SK-N-SH (cell line): ENCODE measurements at regions not wholly inside any gene's neighbourhood (a gene's known extent, or its start where the extent isn't known, plus 50 kb on each side); places are given as distances from the start of the nearest gene placed in this dataset.
"Not testable (repeated sequence)": the region's sequence is repeated elsewhere in the genome, so short reads cannot be mapped to it uniquely, and the experiment has no call there.

Source experiments
- CTCF ChIA-PET: fragments of 300-600, 350-600 bp; formaldehyde crosslinking; extraction: SDS; loops from one replicate; lab custom pipeline; 2021; lab: Yijun Ruan, JAX
- POLR2A ChIA-PET: fragments of 350-600 bp; sonication (Branson Sonifier 250); formaldehyde crosslinking; extraction: SDS; loops from one replicate; lab custom pipeline; 2020; ENCODE audit warnings: antibody characterized with exemption, inconsistent platforms; lab: Yijun Ruan, JAX
- DNase-seq: peaks from one replicate; pipeline ENCODE4 v3.0.0; 2012
- H2AFZ ChIP-seq: fragments of 200-600 bp; sonication (generic); 2 replicates; pipeline ENCODE4 v1.8.1; 2016; ENCODE audit warnings: antibody characterized with exemption, mild to moderate bottlenecking, low read depth
- H3F3A ChIP-seq: fragments of 200-600 bp; sonication (generic); replicated peaks from 2 replicates; pipeline ENCODE3; 2016; ENCODE audit warnings: antibody characterized with exemption, mild to moderate bottlenecking; ENCODE audit not compliant: insufficient read depth
- H3K27ac ChIP-seq, 2 experiments: fragments of 200-500 bp in 1 of 2; fragments of 200-600 bp in 1 of 2; sonication (Bioruptor generic) in 1 of 2; sonication (generic), shearing (Covaris generic) in 1 of 2; 2 replicates each; pipeline versions ENCODE4 v1.5.1 to v1.6.1; 2014 to 2016; ENCODE audit warnings: low read depth in 2 of 2, inconsistent platforms in 1 of 2, low read length in 1 of 2, mild to moderate bottlenecking in 1 of 2, mixed read lengths in 1 of 2
- H3K27me3 ChIP-seq: fragments of 200-600 bp; sonication (generic), shearing (Covaris generic); 2 replicates; pipeline ENCODE4 v1.6.1; 2016; ENCODE audit warnings: mixed run types; ENCODE audit not compliant: insufficient read depth
- H3K36me3 ChIP-seq, 2 experiments: fragments of 200-500 bp in 1 of 2; fragments of 200-600 bp in 1 of 2; sonication (Bioruptor generic) in 1 of 2; sonication (generic) in 1 of 2; replicated peaks in 1 of 2; 2 replicates each; pipeline versions ENCODE3 to v1.5.1; 2014 to 2016; ENCODE audit warnings: low read length in 1 of 2, mild to moderate bottlenecking in 1 of 2; ENCODE audit not compliant: insufficient read depth in 2 of 2, control insufficient read depth in 1 of 2
- H3K4me1 ChIP-seq, 2 experiments: fragments of 200-500 bp in 1 of 2; fragments of 200-600 bp in 1 of 2; sonication (Bioruptor generic) in 1 of 2; sonication (generic), shearing (Covaris generic) in 1 of 2; 2 replicates each; pipeline versions ENCODE4 v1.5.1 to v1.6.1; 2014 to 2016; ENCODE audit warnings: low read depth in 1 of 2, low read length in 1 of 2, mixed run types in 1 of 2; ENCODE audit not compliant: insufficient read depth in 2 of 2, control insufficient read depth in 1 of 2
- H3K4me2 ChIP-seq: fragments of 200-600 bp; sonication (generic), shearing (Covaris generic); 2 replicates; pipeline ENCODE4 v1.6.1; 2017; ENCODE audit warnings: mixed run types
- H3K4me3 ChIP-seq, 2 experiments: fragments of 200-500 bp in 1 of 2; fragments of 200-600 bp in 1 of 2; sonication (Bioruptor generic) in 1 of 2; sonication (generic), shearing (Covaris generic) in 1 of 2; 2 replicates each; pipeline versions ENCODE4 v1.5.1 to v1.8.1; 2014 to 2016; ENCODE audit warnings: low read depth in 2 of 2, inconsistent platforms in 1 of 2, low read length in 1 of 2, mild to moderate bottlenecking in 1 of 2, mixed read lengths in 1 of 2, moderate library complexity in 1 of 2
- H3K79me2 ChIP-seq: fragments of 200-600 bp; sonication (generic); 2 replicates; pipeline ENCODE4 v1.8.1; 2017; ENCODE audit warnings: mild to moderate bottlenecking; ENCODE audit not compliant: insufficient read depth
- H3K9ac ChIP-seq: fragments of 200-600 bp; sonication (generic); 2 replicates; pipeline ENCODE4 v1.6.1; 2017; ENCODE audit warnings: mixed run types
- H3K9me2 ChIP-seq: fragments of 200-600 bp; sonication (generic); 2 replicates; pipeline ENCODE4 v1.6.1; 2017; ENCODE audit warnings: mixed run types
- H3K9me3 ChIP-seq: fragments of 200-600 bp; sonication (generic); 2 replicates; pipeline ENCODE4 v1.6.1; 2017; ENCODE audit warnings: mixed run types, mild to moderate bottlenecking, moderate library complexity
- H4K20me1 ChIP-seq: fragments of 200-600 bp; sonication (generic); 2 replicates; pipeline ENCODE4 v1.6.1; 2017; ENCODE audit warnings: mild to moderate bottlenecking, mixed run types; ENCODE audit not compliant: insufficient read depth
- CHD2 ChIP-seq: fragments of 150-350 bp; IDR thresholded peaks from 2 replicates; pipeline ENCODE4 v1.6.1; 2018; ENCODE audit warnings: low read length; ENCODE audit not compliant: partially characterized antibody
- CTCF ChIP-seq: fragments of 200-600 bp; sonication (generic); IDR thresholded peaks from 2 replicates; pipeline ENCODE4 v1.6.1; 2017; ENCODE audit warnings: antibody characterized with exemption, mild to moderate bottlenecking, moderate library complexity
- EZH2phosphoT487 ChIP-seq: fragments of 200-600 bp; sonication (generic); IDR thresholded peaks from 2 replicates; pipeline ENCODE4 v1.6.1; 2017; ENCODE audit warnings: low read depth, mixed run types, mild to moderate bottlenecking, antibody characterized with exemption, moderate library complexity, borderline replicate concordance
- FOXJ3 ChIP-seq: sonication (generic); formaldehyde crosslinking; IDR thresholded peaks from 2 replicates; pipeline ENCODE4 v1.5.1; 2020; ENCODE audit warnings: mild to moderate bottlenecking, missing genetic modification reagents
- GABPA ChIP-seq: IDR thresholded peaks from 2 replicates; pipeline ENCODE4 v1.4.0; 2012; ENCODE audit warnings: low read depth, mild to moderate bottlenecking
- JUND ChIP-seq: IDR thresholded peaks from 2 replicates; pipeline ENCODE4 v1.4.0; 2012
- MAX ChIP-seq: IDR thresholded peaks from 2 replicates; pipeline ENCODE4 v1.4.0; 2012; ENCODE audit warnings: low read depth
- MXI1 ChIP-seq: IDR thresholded peaks from 2 replicates; pipeline ENCODE4 v1.6.1; 2012; ENCODE audit warnings: mild to moderate bottlenecking, low read depth, low read length, improper control_type of control experiment
- NFIC ChIP-seq: IDR thresholded peaks from 2 replicates; pipeline ENCODE4 v1.4.0; 2012; ENCODE audit warnings: borderline replicate concordance
- NRF1 ChIP-seq: IDR thresholded peaks from 2 replicates; pipeline ENCODE4 v1.6.1; 2012; ENCODE audit warnings: low read depth, mild to moderate bottlenecking, low read length
- RAD21 ChIP-seq: IDR thresholded peaks from 2 replicates; pipeline ENCODE4 v1.6.1; 2012; ENCODE audit warnings: mild to moderate bottlenecking, low read length
- RCOR1 ChIP-seq: fragments of 150-350 bp; IDR thresholded peaks from 2 replicates; pipeline ENCODE4 v1.6.1; 2017; ENCODE audit warnings: antibody characterized with exemption, low read length
- RFX5 ChIP-seq: IDR thresholded peaks from 2 replicates; pipeline ENCODE4 v1.6.1; 2012; ENCODE audit warnings: mild to moderate bottlenecking, improper control_type of control experiment, low read length
- SMC3 ChIP-seq: IDR thresholded peaks from 2 replicates; pipeline ENCODE4 v1.6.1; 2012; ENCODE audit warnings: low read depth, low read length, improper control_type of control experiment
- TAF1 ChIP-seq: IDR thresholded peaks from 2 replicates; pipeline ENCODE4 v1.6.1; 2012; ENCODE audit warnings: low read depth, mild to moderate bottlenecking, low read length, moderate library complexity, borderline replicate concordance
- TEAD4 ChIP-seq: IDR thresholded peaks from 2 replicates; pipeline ENCODE4 v1.4.0; 2012; ENCODE audit warnings: mild to moderate bottlenecking, borderline replicate concordance; ENCODE audit not compliant: insufficient read depth
- USF2 ChIP-seq: fragments of 150-350 bp; IDR thresholded peaks from 2 replicates; pipeline ENCODE4 v1.6.1; 2017; ENCODE audit warnings: antibody characterized with exemption, low read length, low read depth, borderline replicate concordance
- WGBS: methylation state at CpG from one replicate; pipeline ENCODE4 v1.1.6; 2017; ENCODE audit warnings: low lambda C conversion rate; 5-methylcytosine and 5-hydroxymethylcytosine counted together

- Histone ChIP-seq H3K4me2 (no peak overlapping the region), H3K36me3 (no peaks in the 10 kb centered on the region), H2AFZ (no peak overlapping the region), H3K9me3 (no peaks in the 10 kb centered on the region), H3K9ac (no peak overlapping the region), H3K4me1 (no peaks in the 10 kb centered on the region), H3K4me3 (no peak overlapping the region), H3K27me3 (no peaks in the 10 kb centered on the region), H4K20me1 (no peaks in the 10 kb centered on the region), H3K27ac (no peak overlapping the region), H3F3A (no peaks in the 10 kb centered on the region)
- CTCF ChIA-PET, result no interaction called here
- POLR2A ChIA-PET, result no interaction called here
- DNase-seq, result no peak
- no peak for TF ChIP-seq RCOR1
- no peak for TF ChIP-seq TEAD4
- TF ChIP-seq JUND, result no peak
- no peak for TF ChIP-seq RAD21
- TF ChIP-seq MAX, result no peak
- TF ChIP-seq NRF1, result no peak
- TF ChIP-seq FOXJ3 (CRISPR knock-in tag), result no peak
- TF ChIP-seq MXI1, result no peak
- TF ChIP-seq EZH2phosphoT487, result no peak
- TF ChIP-seq CHD2, result no peak
- no peak for TF ChIP-seq GABPA
- no peak for TF ChIP-seq USF2
- no peak for TF ChIP-seq RFX5
- TF ChIP-seq TAF1, result no peak
- TF ChIP-seq SMC3, result no peak
- TF ChIP-seq CTCF, result no peak
- no peak for TF ChIP-seq NFIC
- TF ChIP-seq, all 33 proteins: peak for 0
- Histone ChIP-seq H3K9me2 (no peaks in the 10 kb centered on the region), H3K79me2 (no peaks in the 10 kb centered on the region)
- 2% methylated on average over 3 of the region's 3 CpGs for WGBS
Observed at GRCh38 chr21:18000981-18001686, 182.0 kb upstream of the C21orf91 start.

GRCh38 chr21:17998599-17998998 is 179.4 kb upstream of the C21orf91 start:
- 28% methylated on average over 4 of the region's 4 CpGs for WGBS
- H3K27ac ChIP-seq, H3K9me2 ChIP-seq, H3K4me1 ChIP-seq, H3K4me2 ChIP-seq, H3K79me2 ChIP-seq, H3K9me3 ChIP-seq, H3K4me3 ChIP-seq, POLR2A ChIA-PET, H3K9ac ChIP-seq, DNase-seq, CTCF ChIA-PET, H4K20me1 ChIP-seq, H2AFZ ChIP-seq, H3K36me3 ChIP-seq, H3F3A ChIP-seq, H3K27me3 ChIP-seq: not testable (repeated sequence)
